H1 (cell line): ENCODE measurements at regions not wholly inside any gene's neighbourhood (a gene's known extent, or its start where the extent isn't known, plus 50 kb on each side); places are given as distances from the start of the nearest gene placed in this dataset.
A peak's percentile ranks its signal among the peaks of the same experiment; 100 is the strongest.

Experiments
- CTCF ChIA-PET: fragments of 300-600 bp; sonication (Branson Sonifier 250); formaldehyde crosslinking; loops from one replicate; lab custom pipeline; 2021; ENCODE audit not compliant: partially characterized antibody; lab: Charles Lee
- POLR2A ChIA-PET: fragments of 300-600 bp; sonication (Branson Sonifier 250); formaldehyde crosslinking; loops from one replicate; lab custom pipeline; 2021; ENCODE audit warnings: inconsistent platforms; ENCODE audit not compliant: partially characterized antibody; lab: Charles Lee
- DNase-seq, 2 experiments: peaks; one replicate each; pipeline versions ENCODE4 v3.0.0 to v3.0.0-alpha.2; 2010 to 2022; ENCODE audit warnings: low spot score in 2 of 2, low read depth in 1 of 2, mixed read lengths in 1 of 2
- FAIRE-seq: peaks from 2 replicates; lab custom pipeline; 2011; peaks lifted over from hg19 to GRCh38; lab: Jason Lieb, UNC
- H2AFZ ChIP-seq: 2 replicates; pipeline ENCODE4 v1.8.1; 2012; ENCODE audit warnings: low read length, inconsistent platforms
- H2AK5ac ChIP-seq: 2 replicates; pipeline ENCODE4 v1.6.1; 2013; ENCODE audit warnings: low read depth, low read length
- H2BK120ac ChIP-seq: replicated peaks from 2 replicates; pipeline ENCODE3; 2013; ENCODE audit warnings: low read depth, low read length, inconsistent platforms
- H2BK12ac ChIP-seq: 2 replicates; pipeline ENCODE4 v1.6.1; 2013; ENCODE audit warnings: low read depth, low read length
- H2BK15ac ChIP-seq: 2 replicates; pipeline ENCODE4 v1.6.1; 2013; ENCODE audit warnings: low read length
- H2BK20ac ChIP-seq: 2 replicates; pipeline ENCODE4 v1.6.1; 2013; ENCODE audit warnings: low read length
- H2BK5ac ChIP-seq: 2 replicates; pipeline ENCODE4 v1.6.1; 2013; ENCODE audit warnings: low read depth, low read length
- H3K14ac ChIP-seq: 2 replicates; pipeline ENCODE4 v1.6.1; 2013; ENCODE audit warnings: inconsistent platforms; ENCODE audit not compliant: insufficient read length
- H3K18ac ChIP-seq: 2 replicates; pipeline ENCODE4 v1.6.1; 2013; ENCODE audit warnings: low read length; ENCODE audit errors: extremely low read depth
- H3K23ac ChIP-seq: 2 replicates; pipeline ENCODE4 v1.6.1; 2013; ENCODE audit warnings: inconsistent platforms; ENCODE audit not compliant: insufficient read length
- H3K23me2 ChIP-seq: 2 replicates; pipeline ENCODE4 v1.6.1; 2013; ENCODE audit warnings: low read depth, low read length
- H3K27ac ChIP-seq: 2 replicates; pipeline ENCODE4 v1.6.1; 2011; ENCODE audit warnings: low read depth, low read length, inconsistent platforms
- H3K27me3 ChIP-seq, 4 experiments: replicated peaks in 1 of 4; 1 replicate in 1 of 4; 2 replicates in 3 of 4; pipeline versions ENCODE4 v1.6.1 to v1.8.1; 2011 to 2013; ENCODE audit warnings: low read length in 3 of 4, mild to moderate bottlenecking in 3 of 4, inconsistent platforms in 2 of 4, mixed read lengths in 2 of 4, moderate library complexity in 1 of 4; ENCODE audit not compliant: control insufficient read depth in 3 of 4, insufficient read depth in 3 of 4; ENCODE audit errors: extremely low read depth in 1 of 4
- H3K36me3 ChIP-seq, 4 experiments: 2 replicates each; pipeline versions ENCODE4 v1.6.1 to v1.8.1; 2011 to 2013; ENCODE audit warnings: mild to moderate bottlenecking in 4 of 4, low read length in 3 of 4, moderate library complexity in 2 of 4, control low read depth in 1 of 4, inconsistent platforms in 1 of 4; ENCODE audit not compliant: insufficient read depth in 4 of 4, control insufficient read depth in 2 of 4
- H3K4ac ChIP-seq: replicated peaks from 2 replicates; pipeline ENCODE3; 2013; ENCODE audit warnings: low read length, low read depth, mixed read lengths, inconsistent platforms; ENCODE audit not compliant: insufficient read length
- H3K4me1 ChIP-seq, 4 experiments: replicated peaks in 1 of 4; 1 replicate in 1 of 4; 2 replicates in 3 of 4; pipeline versions ENCODE4 v1.6.1 to v1.8.1; 2011 to 2013; ENCODE audit warnings: low read length in 3 of 4, inconsistent platforms in 2 of 4, mixed read lengths in 1 of 4; ENCODE audit not compliant: insufficient read depth in 4 of 4, control insufficient read depth in 3 of 4
- H3K4me2 ChIP-seq, 2 experiments: 2 replicates each; pipeline versions ENCODE4 v1.6.1 to v1.8.1; 2011 to 2013; ENCODE audit warnings: low read depth in 2 of 2, low read length in 2 of 2, control low read depth in 1 of 2, inconsistent platforms in 1 of 2, mild to moderate bottlenecking in 1 of 2; ENCODE audit not compliant: insufficient read depth in 1 of 2
- H3K4me3 ChIP-seq, 4 experiments: fragments of 200-600, 300-600 bp in 1 of 4; sonication (generic), shearing (Covaris generic), sonication (Bioruptor Twin) in 1 of 4; 2 replicates each; pipeline versions ENCODE4 v1.5.1 to v1.8.1; 2011 to 2016; ENCODE audit warnings: low read length in 4 of 4, low read depth in 3 of 4, control low read depth in 2 of 4, inconsistent platforms in 2 of 4, mild to moderate bottlenecking in 2 of 4, mixed read lengths in 1 of 4, moderate library complexity in 1 of 4; ENCODE audit not compliant: insufficient read depth in 2 of 4; ENCODE audit errors: extremely low read depth in 1 of 4
- H3K56ac ChIP-seq: replicated peaks from 2 replicates; pipeline ENCODE3; 2013; ENCODE audit warnings: low read depth, mild to moderate bottlenecking, mixed read lengths, low read length, inconsistent platforms; ENCODE audit not compliant: insufficient read length
- H3K79me1 ChIP-seq: 2 replicates; pipeline ENCODE4 v1.6.1; 2013; ENCODE audit warnings: low read depth, low read length, control low read depth
- H3K79me2 ChIP-seq, 2 experiments: 2 replicates each; pipeline versions ENCODE4 v1.6.1 to v1.8.1; 2012 to 2013; ENCODE audit warnings: low read length in 2 of 2, mild to moderate bottlenecking in 2 of 2, inconsistent platforms in 1 of 2; ENCODE audit not compliant: insufficient read depth in 2 of 2, control insufficient read depth in 1 of 2
- H3K9ac ChIP-seq, 4 experiments: replicated peaks in 1 of 4; 1 replicate in 1 of 4; 2 replicates in 3 of 4; pipeline versions ENCODE4 v1.6.1 to v1.8.1; 2011 to 2013; ENCODE audit warnings: low read depth in 3 of 4, low read length in 3 of 4, control low read depth in 2 of 4, mild to moderate bottlenecking in 2 of 4, moderate library complexity in 2 of 4, inconsistent platforms in 1 of 4; ENCODE audit errors: extremely low read depth in 1 of 4
- H3K9me3 ChIP-seq, 2 experiments: 2 replicates each; pipeline versions ENCODE4 v1.6.1 to v1.8.1; 2012 to 2013; ENCODE audit warnings: mild to moderate bottlenecking in 2 of 2, moderate library complexity in 2 of 2, control low read depth in 1 of 2, inconsistent platforms in 1 of 2, low read depth in 1 of 2, low read length in 1 of 2, mixed read lengths in 1 of 2; ENCODE audit not compliant: insufficient read depth in 2 of 2
- H4K20me1 ChIP-seq, 2 experiments: replicated peaks in 1 of 2; 2 replicates each; pipeline versions ENCODE3 to v1.8.1; 2011 to 2013; ENCODE audit warnings: inconsistent platforms in 2 of 2, low read length in 2 of 2, mild to moderate bottlenecking in 1 of 2; ENCODE audit not compliant: insufficient read depth in 2 of 2, control insufficient read depth in 1 of 2
- H4K5ac ChIP-seq: 2 replicates; pipeline ENCODE4 v1.6.1; 2013; ENCODE audit warnings: low read length, low read depth, mixed read lengths, inconsistent platforms; ENCODE audit not compliant: insufficient read length
- H4K8ac ChIP-seq: 2 replicates; pipeline ENCODE4 v1.8.0; 2013; ENCODE audit warnings: mild to moderate bottlenecking, moderate library complexity, low read length, inconsistent platforms; ENCODE audit not compliant: insufficient read depth; ENCODE audit errors: extremely low read depth
- H4K91ac ChIP-seq: replicated peaks from 2 replicates; pipeline ENCODE3; 2013; ENCODE audit warnings: low read length, mixed read lengths, inconsistent platforms; ENCODE audit not compliant: insufficient read length
- CHD2 ChIP-seq: IDR thresholded peaks from 2 replicates; pipeline ENCODE4 v1.6.1; 2012; ENCODE audit warnings: low read length, improper control_type of control experiment
- PHF8 ChIP-seq: fragments of 200-600 bp; sonication (generic); conservative IDR thresholded peaks from 2 replicates; pipeline ENCODE4 v1.7.1; 2012; ENCODE audit warnings: low read depth, mild to moderate bottlenecking, inconsistent platforms, low read length, moderate library complexity
- POLR2AphosphoS5 ChIP-seq: IDR thresholded peaks from 2 replicates; pipeline ENCODE4 v1.6.1; 2011; ENCODE audit warnings: low read depth, low read length
- RNF2 ChIP-seq: fragments of 200-900, 300-1000 bp; sonication (generic); IDR thresholded peaks from 2 replicates; pipeline ENCODE4 v1.7.1; 2016; ENCODE audit warnings: borderline replicate concordance, low read depth, mild to moderate bottlenecking, antibody characterized with exemption, low read length; ENCODE audit not compliant: poor library complexity, severe bottlenecking; ENCODE audit errors: missing control alignments
- SP1 ChIP-seq: IDR thresholded peaks from 2 replicates; pipeline ENCODE4 v1.6.1; 2011; ENCODE audit warnings: low read depth, low read length
- SP4 ChIP-seq: IDR thresholded peaks from 2 replicates; pipeline ENCODE4 v1.6.1; 2012; ENCODE audit warnings: low read length, inconsistent platforms
- TAF7 ChIP-seq: optimal IDR thresholded peaks from 2 replicates; pipeline ENCODE3; 2011; ENCODE audit warnings: low read depth, mild to moderate bottlenecking, inconsistent platforms, low read length, moderate library complexity, borderline replicate concordance
- ZNF274 ChIP-seq: IDR thresholded peaks from 2 replicates; pipeline ENCODE4 v1.7.0; 2012; ENCODE audit warnings: low read length, borderline replicate concordance; ENCODE audit errors: extremely low read depth
- WGBS, 2 experiments: shearing (Covaris generic) in 1 of 2; methylation state at CpG; one replicate each; pipeline versions ENCODE4 v1.1.6 to v1.1.7; 2013 to 2015; ENCODE audit warnings: low lambda C conversion rate in 2 of 2, mixed read lengths in 2 of 2, inconsistent platforms in 1 of 2, low coverage in 1 of 2, missing lambda C conversion rate in 1 of 2; ENCODE audit not compliant: insufficient replicate concordance in 2 of 2, insufficient coverage in 1 of 2, insufficient read length in 1 of 2; ENCODE audit errors: extremely low coverage in 1 of 2, missing lambda C conversion rate in 1 of 2; 5-methylcytosine and 5-hydroxymethylcytosine counted together

GRCh38 chr14:38108681-38109080 is 99.0 kb upstream of the SSTR1 start:
- no peaks in the 10 kb centered on the region for H3K23me2 ChIP-seq
- no peaks in the 10 kb centered on the region for H3K79me2 ChIP-seq
- peaks cover 0 to 8% (median 2%) of the 10 kb centered on the region in 4 experiments; a peak in 1 of 7 replicates for H3K4me1 ChIP-seq
- no peaks in the 10 kb centered on the region for H3K9me3 ChIP-seq
- no peak overlapping the region for H3K4ac ChIP-seq
- H4K8ac ChIP-seq = no peak overlapping the region
- no peak overlapping the region for H3K4me2 ChIP-seq
- H4K20me1 ChIP-seq = no peaks in the 10 kb centered on the region
- H4K91ac ChIP-seq = no peak overlapping the region
- no peak overlapping the region for H2AK5ac ChIP-seq
- no peak overlapping the region for H2BK5ac ChIP-seq
- ChIA-PET POLR2A (no interaction called here), CTCF (interaction anchor here (1.2 kb wide), 1 partner anchor 14 kb away, joined by 3 read pairs; no protein-coding TSS in a partner anchor)
- no peak overlapping the region for H3K9ac ChIP-seq
- H2BK12ac ChIP-seq = no peak overlapping the region
- no peak overlapping the region for H2AFZ ChIP-seq
- H3K36me3 ChIP-seq = no peaks in the 10 kb centered on the region
- no peak overlapping the region for H3K27ac ChIP-seq
- H3K18ac ChIP-seq = no peak overlapping the region
- no peak overlapping the region for H3K14ac ChIP-seq
- H2BK20ac ChIP-seq = no peak overlapping the region
- H2BK15ac ChIP-seq = no peak overlapping the region
- H3K4me3 ChIP-seq = no peak overlapping the region
- H3K79me1 ChIP-seq = no peaks in the 10 kb centered on the region
- no peak overlapping the region for H3K56ac ChIP-seq
- no peak overlapping the region for H3K23ac ChIP-seq
- 89% methylated on average over 2 of the region's 2 CpGs; no CpG with 5 or more reads in 1 of the 2 experiments for WGBS, 2 experiments
- no peak overlapping the region for H2BK120ac ChIP-seq
- no peak overlapping the region for H4K5ac ChIP-seq
- H3K27me3 ChIP-seq = peaks cover 0 to 1% (median 0%) of the 10 kb centered on the region in 4 experiments; a peak in 1 of 7 replicates
- DNase-seq (no peak), FAIRE-seq (peak; percentile 24)
- TF ChIP-seq RNF2 = no peak
- no peak for TF ChIP-seq ZNF274
- TF ChIP-seq POLR2AphosphoS5 = no peak
- TF ChIP-seq TAF7 = no peak
- no peak for TF ChIP-seq SP1
- no peak for TF ChIP-seq PHF8
- no peak for TF ChIP-seq CHD2
- no peak for TF ChIP-seq SP4
